IPS-18c (cell line): ENCODE measurements at regions not wholly inside any gene's neighbourhood (a gene's known extent, or its start where the extent isn't known, plus 50 kb on each side); places are given as distances from the start of the nearest gene placed in this dataset.

Experiments used
- H3K4me3 ChIP-seq: 2 replicates; pipeline ENCODE4 v1.7.0; 2013; ENCODE audit warnings: low read depth, mild to moderate bottlenecking, low read length, moderate library complexity; ENCODE audit not compliant: insufficient read depth
- H3K9me3 ChIP-seq: one replicate; pipeline ENCODE4 v1.6.1; 2013; ENCODE audit warnings: mild to moderate bottlenecking, low read length, moderate library complexity; ENCODE audit not compliant: control insufficient read depth, insufficient read depth

DNA sequence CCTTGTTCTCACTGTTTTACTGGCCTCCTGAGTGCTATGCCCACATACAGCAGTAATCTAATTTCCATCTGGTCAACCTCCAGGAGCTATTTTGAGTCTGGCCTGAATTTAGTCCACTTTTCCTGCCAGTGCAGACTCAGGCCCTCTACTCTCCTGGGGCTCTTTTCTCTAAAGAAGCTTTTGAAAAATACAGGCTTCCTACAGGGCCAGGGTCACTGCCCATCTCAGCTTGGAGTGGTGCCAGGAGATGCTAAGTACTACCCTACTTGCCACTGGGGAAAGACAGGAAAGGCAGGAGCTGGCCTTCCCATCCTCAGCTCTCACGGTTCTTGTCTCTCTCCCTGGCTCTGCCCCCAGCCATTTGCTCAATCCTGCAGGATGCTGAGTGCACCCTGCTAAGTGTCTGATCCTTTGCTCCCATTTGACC is 101.7 kb upstream of the SERP2 start:
- Histone ChIP-seq H3K4me3 (no peak overlapping the region), H3K9me3 (no peaks in the 10 kb centered on the region)

DNA sequence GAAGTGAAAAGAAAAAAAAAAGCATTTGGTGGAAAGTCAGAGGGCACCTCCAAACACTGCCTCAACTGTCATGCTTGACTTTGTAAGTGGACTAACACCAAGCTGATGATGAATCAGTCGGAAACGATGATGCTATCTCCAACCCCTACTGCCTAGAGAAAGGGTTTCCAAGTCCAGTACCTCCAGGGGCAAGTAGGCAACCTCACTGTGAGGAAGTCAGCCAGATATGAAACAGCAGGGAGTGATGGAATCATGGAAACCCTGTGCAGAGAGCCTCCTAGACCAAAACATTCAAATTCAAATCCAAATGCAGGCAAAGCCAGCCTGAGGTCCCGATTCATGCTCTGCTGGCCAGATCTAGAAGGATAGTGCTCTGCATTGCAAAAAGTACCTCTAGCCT is 100.9 kb upstream of the SERP2 start:
- Histone ChIP-seq H3K4me3 (no peak overlapping the region), H3K9me3 (no peaks in the 10 kb centered on the region)

DNA sequence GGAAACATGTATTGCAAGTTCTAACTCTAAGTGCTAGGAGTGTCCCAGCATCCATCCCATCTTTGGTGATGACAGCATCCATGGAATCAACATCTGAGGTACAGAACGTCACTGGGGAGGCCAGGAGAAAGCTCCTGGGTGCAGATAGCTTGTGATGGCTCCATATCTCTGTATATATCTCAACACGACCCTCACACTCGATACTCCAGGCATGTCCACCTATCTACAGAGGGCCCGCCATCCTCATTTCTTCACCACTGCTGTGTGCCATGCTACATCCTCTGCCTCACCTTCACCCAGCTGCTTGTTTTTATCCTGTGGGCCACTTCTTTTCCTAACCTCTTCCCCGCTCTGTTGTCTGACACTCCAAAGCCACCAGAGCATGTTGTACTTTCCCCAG is 100.4 kb upstream of the SERP2 start:
- Histone ChIP-seq H3K9me3 (no peaks in the 10 kb centered on the region), H3K4me3 (no peak overlapping the region)

DNA sequence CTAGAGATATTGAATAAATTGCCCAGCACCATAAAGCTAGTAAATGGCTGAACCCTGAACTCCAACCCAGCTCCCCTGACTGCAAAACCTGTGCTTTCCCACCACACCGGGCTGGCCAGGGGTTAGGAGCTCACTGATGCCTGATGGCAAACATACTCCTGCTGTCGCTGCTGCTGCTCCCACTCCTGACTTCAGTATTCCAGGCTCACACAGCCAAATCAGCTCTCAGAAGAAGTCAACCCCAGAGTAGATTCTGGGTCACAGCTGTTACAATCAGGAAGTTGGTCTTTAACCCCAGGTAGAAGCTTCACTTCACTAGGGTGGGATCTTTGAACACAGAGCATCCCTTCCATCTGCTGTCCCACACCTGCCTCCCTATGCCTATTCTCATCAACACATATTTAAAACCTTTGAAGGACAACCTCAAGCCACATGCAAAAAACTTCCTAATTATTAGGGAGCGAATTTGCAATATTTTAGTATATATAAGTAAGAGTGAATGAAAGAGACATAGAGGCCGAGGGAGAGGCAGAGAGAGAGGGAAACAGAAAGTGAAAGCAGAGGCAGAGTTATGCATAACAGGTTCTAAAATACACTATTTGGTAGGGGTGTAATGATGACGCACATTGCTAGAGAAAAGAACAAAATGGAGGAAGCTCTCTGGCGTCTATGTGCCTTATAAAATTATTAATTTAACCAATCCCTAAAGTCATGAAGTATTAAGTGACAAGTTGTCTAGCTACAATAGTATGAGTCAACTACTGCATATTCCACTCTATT is 99.4 kb upstream of the SERP2 start:
- no peaks in the 10 kb centered on the region for H3K9me3 ChIP-seq
- no peak overlapping the region for H3K4me3 ChIP-seq

DNA sequence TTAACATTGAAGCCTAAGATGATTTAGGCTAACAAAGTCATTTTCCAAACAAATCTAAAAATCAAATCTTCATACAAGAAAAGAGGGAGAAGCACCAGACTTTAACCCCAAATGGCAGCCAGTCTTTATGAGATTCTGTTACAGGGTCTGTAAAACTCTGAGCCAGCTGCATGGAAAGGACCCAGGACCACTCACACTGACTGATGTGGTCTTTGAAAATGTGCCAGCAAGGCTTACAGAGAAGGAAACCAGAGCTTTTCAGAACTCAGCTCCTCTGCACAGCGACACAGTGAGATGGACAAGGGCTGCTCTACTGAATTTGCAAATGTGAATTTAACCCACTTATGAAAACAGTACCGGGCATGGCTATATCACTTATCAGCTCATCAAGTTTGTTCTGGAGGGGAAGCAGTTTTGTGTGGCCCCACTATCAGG is 98.8 kb upstream of the SERP2 start:
- Histone ChIP-seq H3K9me3 (no peaks in the 10 kb centered on the region), H3K4me3 (no peak overlapping the region)

DNA sequence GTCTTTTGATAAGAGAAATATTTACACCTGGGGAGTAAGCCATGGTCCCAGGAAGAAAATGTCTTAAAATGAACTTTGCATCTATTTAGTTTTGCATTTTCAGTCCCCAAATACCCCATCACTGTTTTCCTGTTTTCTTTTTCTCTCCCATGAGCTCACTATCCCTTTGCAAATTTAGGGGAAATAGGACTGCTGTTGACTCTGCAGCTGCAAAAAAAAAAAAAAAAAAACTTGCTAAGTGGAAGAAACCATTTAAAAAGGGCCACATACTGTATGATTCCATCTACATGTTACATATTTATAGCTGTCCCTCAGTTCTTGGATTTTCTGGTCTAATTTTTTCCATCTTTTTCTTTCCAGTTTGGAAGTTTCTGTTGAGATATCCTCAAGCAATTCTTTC is 98.2 kb upstream of the SERP2 start:
- Histone ChIP-seq H3K9me3 (no peaks in the 10 kb centered on the region), H3K4me3 (no peak overlapping the region)

DNA sequence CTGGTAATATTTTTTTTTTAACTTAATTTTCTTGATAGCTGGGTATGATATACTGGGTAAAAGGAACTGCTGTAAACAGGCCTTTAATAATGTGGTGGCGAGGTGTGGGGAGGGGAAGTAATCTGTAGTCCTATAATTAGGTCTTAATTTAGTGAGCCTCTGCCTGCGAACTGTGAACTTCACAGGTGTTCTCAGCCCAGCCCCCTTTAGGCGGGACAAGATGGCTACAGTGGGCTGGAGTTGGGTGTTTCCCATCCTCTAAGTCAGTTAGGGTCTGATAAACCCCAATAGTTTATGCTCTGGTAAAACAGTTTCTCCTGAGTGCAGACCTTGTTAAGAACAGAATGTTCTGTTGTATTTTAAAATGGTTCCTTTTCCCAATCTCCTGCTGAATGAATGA is 97.6 kb upstream of the SERP2 start:
- H3K4me3 ChIP-seq, result no peak overlapping the region
- no peaks in the 10 kb centered on the region for H3K9me3 ChIP-seq

DNA sequence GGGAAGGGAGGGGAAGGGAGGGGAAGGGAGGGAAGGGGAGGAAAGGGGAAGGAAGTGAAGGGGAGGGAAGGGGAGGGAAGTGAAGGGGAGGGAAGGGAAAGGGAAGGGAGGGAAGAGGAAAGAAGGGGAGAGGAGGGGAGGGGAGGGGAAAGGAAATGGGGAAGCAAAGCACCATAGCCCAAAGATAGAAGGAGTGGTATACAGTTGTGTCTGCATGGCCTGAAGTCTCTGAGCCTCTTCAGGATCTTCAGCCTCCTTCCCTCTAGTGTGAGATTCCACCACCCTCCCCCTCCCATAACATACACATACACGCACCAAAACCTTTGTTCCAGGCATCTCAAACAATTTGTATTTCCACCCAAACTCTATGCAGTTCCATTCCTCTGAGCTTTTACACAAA is 96.2 kb upstream of the SERP2 start:
- H3K9me3 ChIP-seq, result no peaks in the 10 kb centered on the region
- H3K4me3 ChIP-seq, result no peak overlapping the region

DNA sequence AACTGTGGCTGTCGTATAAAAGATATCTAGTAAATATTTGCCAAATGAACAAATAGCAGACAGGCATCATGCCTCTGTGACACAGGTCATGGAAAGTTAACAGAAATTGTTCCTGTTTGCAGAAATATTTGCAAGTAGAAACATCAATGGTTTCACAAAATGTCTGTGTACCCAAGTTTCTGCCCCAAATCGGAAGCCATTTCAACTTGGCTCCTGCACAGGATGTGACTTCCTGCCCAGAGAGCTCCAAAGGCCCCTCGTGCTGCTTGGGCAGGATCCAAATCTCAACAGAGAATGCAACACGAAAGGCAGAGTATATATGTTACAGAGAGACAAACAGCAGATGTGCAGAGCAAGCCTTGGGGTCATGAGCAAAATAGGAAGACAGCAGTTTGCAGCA is 95.5 kb upstream of the SERP2 start:
- H3K4me3 ChIP-seq, result no peak overlapping the region
- H3K9me3 ChIP-seq, result no peaks in the 10 kb centered on the region

DNA sequence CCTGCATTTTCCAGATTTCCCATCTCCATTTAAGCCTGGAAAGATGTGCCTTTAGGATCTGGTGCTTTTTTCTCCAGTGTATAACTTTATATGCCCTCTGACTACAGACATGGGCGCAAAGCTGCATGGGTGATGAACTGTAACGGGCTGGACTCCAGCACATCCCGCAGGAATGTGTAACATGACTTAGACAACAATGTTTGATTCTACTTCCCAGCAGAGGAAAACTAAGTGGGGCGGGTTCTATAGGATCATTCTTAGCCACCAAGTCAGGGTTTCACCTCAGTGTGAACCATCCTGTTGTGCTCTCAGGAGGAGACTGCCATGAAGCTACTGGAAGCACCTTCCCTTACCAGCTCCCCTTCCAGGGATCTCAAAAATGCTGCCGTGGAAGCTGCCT is 93.2 kb upstream of the SERP2 start:
- Histone ChIP-seq H3K9me3 (no peaks in the 10 kb centered on the region), H3K4me3 (no peak overlapping the region)

DNA sequence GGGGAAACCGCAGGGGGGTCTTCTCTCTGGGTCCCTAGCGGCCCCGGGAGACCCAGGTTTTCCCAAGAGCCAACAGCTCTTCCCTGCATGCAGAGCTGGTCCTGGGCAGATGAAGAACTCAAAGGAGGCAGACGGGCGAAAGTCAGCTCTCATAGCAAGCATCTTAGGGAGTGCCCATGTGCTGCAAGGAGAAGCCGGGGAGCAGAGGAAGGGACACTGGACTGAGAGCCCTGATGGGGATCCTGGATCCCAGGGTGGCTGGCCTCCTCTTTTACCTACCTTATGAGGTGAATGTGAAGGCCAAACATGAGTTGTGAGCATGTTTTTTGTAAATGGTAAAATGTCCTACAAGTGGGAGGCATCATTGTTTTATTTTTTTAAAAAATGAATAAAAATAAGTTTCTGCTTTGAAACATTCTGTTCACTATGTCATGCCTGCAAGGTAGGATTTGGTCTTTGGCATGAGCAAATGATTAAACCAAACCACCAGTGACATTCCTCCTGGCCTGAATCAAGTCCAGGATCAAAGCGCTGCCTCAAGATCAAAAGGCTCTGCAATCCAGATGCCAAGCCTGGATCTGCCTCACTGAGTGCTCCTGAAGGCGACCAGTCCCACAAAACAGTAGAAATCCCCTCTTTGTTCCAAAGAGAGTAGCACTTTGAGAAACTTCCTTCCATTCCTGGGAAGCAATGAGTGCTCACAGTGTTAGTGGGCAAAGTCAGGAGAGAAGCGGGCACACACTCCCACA is 92.2 kb upstream of the SERP2 start:
- H3K4me3 ChIP-seq, result no peak overlapping the region
- H3K9me3 ChIP-seq, result no peaks in the 10 kb centered on the region

DNA sequence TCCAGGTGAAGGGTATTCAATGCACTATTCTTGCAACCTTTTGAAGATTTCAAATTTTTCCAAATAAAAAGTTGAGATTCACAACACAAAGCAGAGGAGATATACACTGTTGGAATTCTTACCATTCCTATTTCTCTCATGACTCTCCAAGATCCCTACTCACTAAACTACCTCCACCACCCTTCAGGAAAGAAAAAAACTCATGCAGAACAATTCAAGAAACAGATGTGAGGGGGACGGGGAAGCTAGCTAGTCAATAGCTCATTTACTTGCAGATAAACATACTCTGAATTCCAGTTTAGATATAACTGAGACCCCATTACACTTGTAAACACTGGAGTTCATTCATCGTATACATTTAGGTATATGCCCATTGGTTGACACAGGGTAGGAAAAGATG is 90.0 kb upstream of the SERP2 start:
- Histone ChIP-seq H3K4me3 (no peak overlapping the region), H3K9me3 (no peaks in the 10 kb centered on the region)

DNA sequence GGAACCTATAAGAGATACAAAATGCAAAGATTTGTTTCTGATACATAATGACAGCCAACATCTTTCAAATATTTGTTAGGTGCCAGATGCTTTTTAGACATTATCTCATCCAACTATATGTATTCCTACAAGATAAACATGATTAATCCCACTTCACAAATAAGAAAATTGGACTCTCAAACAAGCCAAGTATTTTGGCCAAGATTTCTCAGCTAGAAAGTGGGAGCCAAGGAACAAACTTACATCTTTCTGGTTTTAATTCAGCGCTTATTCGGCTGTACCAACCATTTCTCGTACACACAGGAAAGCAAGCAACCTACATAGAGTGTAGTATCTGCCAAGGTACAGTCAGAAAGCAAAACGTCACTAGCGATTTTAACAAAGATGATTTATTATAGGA is 85.7 kb upstream of the SERP2 start:
- no peaks in the 10 kb centered on the region for H3K9me3 ChIP-seq
- H3K4me3 ChIP-seq, result no peak overlapping the region

DNA sequence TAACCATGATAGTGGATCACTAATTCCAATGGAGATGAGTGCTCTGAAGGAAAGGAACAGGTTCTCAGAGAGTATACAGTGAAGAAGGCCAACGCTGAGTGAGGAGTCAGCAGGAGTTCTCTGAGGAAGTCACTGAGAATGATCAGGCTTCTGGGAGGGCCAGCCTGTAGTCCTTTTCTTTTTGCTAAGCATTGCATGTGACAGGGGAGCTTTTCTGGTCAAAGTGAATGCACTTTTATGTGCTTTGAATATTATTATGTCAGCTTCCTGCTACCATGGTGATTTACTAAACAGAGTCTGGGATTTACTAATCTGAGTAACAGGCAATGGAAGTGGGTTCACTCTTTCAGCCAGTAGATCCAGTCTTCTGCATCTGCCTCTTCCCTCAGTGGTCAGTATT is 81.1 kb upstream of the SERP2 start:
- Histone ChIP-seq H3K4me3 (no peak overlapping the region), H3K9me3 (no peaks in the 10 kb centered on the region)

DNA sequence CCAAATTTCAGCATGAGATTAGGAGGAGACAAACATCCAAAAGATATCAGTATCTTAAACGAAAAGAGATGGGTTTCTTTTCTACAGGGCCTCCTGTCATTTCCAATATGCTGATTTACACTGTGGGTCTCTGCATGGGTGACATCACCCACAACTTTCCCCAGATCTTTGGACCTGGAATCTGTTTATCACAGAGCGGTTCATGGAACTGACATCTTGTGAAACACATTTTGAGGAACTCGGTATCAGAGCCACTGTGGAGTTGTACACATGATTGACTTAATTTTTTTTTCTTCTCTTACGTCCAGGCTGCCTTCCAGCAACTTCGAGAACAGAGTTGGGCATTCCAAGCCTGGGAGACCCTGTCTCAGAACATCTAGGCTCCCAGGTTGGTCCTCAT is 80.2 kb upstream of the SERP2 start:
- H3K9me3 ChIP-seq, result no peaks in the 10 kb centered on the region
- H3K4me3 ChIP-seq, result no peak overlapping the region

DNA sequence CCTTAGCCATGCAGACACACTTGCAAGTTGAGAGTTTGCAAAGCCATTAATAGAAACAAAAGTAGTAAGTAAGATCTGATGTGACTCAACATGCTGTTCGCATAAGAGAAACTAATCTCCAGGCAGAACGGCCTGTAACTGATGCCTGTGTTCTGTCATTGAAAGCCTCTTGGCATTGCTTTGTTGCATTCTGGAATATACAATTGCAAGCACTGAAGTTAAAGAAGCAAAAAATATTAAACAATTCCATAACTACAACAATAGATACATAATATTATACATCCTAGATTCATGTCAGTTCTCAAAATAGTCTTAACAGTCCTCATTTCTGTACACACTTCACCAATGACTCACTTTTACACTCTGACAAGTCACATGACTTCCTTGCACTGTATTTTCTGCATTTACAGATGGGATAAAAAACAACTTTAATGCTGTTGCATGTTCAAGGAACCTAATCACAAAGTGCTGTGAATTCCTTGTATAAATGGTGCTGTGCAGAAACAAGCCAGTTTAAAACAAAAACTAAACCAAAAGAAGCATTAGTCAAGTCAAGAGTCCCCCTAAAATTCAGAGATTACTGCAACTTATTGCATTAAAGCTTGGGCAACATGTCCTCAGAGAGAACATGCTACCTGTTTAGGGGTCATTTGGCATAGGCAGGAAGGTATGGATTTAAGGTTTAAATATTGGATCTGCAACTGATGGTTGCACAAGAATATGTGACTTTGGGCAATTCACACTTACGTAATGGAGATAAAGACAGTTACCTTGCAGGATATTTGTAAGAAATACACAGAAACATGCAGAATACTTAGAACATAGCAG is 79.5 kb upstream of the SERP2 start:
- Histone ChIP-seq H3K4me3 (no peak overlapping the region), H3K9me3 (no peaks in the 10 kb centered on the region)

DNA sequence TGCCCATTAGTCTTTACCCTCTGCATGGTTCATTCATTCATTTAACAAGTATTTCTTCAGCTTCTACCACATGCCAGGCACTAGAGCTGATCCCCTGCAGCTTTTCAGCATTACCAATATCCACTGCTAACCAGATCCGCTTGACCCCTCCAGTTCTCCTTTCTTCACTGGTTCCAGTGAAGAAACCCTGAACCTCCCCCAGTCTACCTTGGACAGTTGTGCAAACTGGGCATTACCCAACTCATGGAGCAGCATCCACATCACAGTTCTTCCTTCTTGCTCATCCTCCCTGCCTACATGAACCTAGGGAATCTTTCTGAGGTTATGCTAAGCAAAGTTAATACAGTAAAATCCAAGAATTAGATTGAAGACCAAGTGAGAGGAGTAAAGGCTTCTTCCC is 78.7 kb upstream of the SERP2 start:
- no peak overlapping the region for H3K4me3 ChIP-seq
- H3K9me3 ChIP-seq, result no peaks in the 10 kb centered on the region

DNA sequence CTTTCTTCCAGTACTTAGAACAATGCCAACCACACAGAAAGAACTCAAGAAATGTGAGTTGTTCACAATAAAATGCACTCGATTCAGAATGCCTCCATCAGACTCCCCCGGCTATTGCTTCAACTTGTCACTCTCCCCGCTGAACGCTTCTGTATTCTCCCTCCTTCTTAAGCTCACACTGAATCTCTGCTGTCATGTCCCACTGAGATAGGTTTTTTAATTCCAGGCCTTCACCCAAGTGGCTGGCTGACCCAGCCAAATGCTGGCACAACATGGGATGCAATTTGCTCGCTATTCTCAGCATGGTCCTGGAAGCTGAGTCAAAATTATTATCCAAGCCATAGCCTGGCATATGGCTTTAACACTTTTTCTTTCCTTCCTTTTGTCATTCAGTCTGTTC is 76.8 kb upstream of the SERP2 start:
- no peak overlapping the region for H3K4me3 ChIP-seq
- H3K9me3 ChIP-seq, result no peaks in the 10 kb centered on the region
